IMR-90 (cell line): ENCODE measurements at regions not wholly inside any gene's neighbourhood (a gene's known extent, or its start where the extent isn't known, plus 50 kb on each side); places are given as distances from the start of the nearest gene placed in this dataset.

Experiments used
- ATAC-seq: fragments of 200-7000 bp; cut with Tn5 transposase; 2 replicates; pipeline ENCODE4 v1.9.1; 2020; ENCODE audit warnings: low read depth, mild to moderate bottlenecking, moderate library complexity
- BruUV-seq: library from RNA; stranded (reverse); fragments of 400-500 nt; replicated peaks from 2 replicates; lab custom pipeline; 2021; lab: Mats Ljungman, UMichigan
- CTCF ChIA-PET: fragments of 300-600 bp; formaldehyde crosslinking; extraction: SDS; loops from one replicate; lab custom pipeline; 2021; ENCODE audit warnings: antibody characterized with exemption; lab: Yijun Ruan, JAX
- POLR2A ChIA-PET: fragments of 300-600 bp; sonication (Branson Sonifier 250); formaldehyde crosslinking; loops from one replicate; lab custom pipeline; 2022; ENCODE audit warnings: antibody characterized with exemption; ENCODE audit not compliant: unreplicated experiment; lab: Charles Lee
- DNase-seq: peaks from one replicate; pipeline ENCODE4 v3.0.0; 2013
- H2AFZ ChIP-seq: replicated peaks from 2 replicates; pipeline ENCODE3; 2013; ENCODE audit warnings: low read length, mild to moderate bottlenecking; ENCODE audit not compliant: poor library complexity
- H2AK5ac ChIP-seq: 2 replicates; pipeline ENCODE4 v1.6.1; 2013; ENCODE audit warnings: low read depth, low read length, inconsistent platforms
- H2AK9ac ChIP-seq: replicated peaks from 2 replicates; pipeline ENCODE3; 2013; ENCODE audit warnings: mild to moderate bottlenecking, low read depth, low read length, moderate library complexity; ENCODE audit not compliant: poor library complexity
- H2BK120ac ChIP-seq: 2 replicates; pipeline ENCODE4 v1.6.1; 2013; ENCODE audit warnings: low read depth, low read length, inconsistent platforms
- H2BK15ac ChIP-seq: 3 replicates; pipeline ENCODE4 v1.6.1; 2013; ENCODE audit warnings: low read depth, low read length, inconsistent platforms
- H2BK20ac ChIP-seq: 2 replicates; pipeline ENCODE4 v1.6.1; 2013; ENCODE audit warnings: low read depth, mild to moderate bottlenecking, inconsistent platforms, low read length, moderate library complexity
- H2BK5ac ChIP-seq: 2 replicates; pipeline ENCODE4 v1.6.1; 2013; ENCODE audit warnings: mild to moderate bottlenecking, low read depth, low read length, inconsistent platforms; ENCODE audit not compliant: poor library complexity, severe bottlenecking
- H3K14ac ChIP-seq: replicated peaks from 2 replicates; pipeline ENCODE4 v1.6.1; 2013; ENCODE audit warnings: low read depth, low read length, inconsistent platforms
- H3K18ac ChIP-seq: 2 replicates; pipeline ENCODE4 v1.6.1; 2013; ENCODE audit warnings: low read depth, low read length, control low read depth
- H3K23ac ChIP-seq: 2 replicates; pipeline ENCODE4 v1.6.1; 2013; ENCODE audit warnings: low read depth, low read length, inconsistent platforms
- H3K27ac ChIP-seq: 2 replicates; pipeline ENCODE4 v1.5.1; 2013; ENCODE audit warnings: mild to moderate bottlenecking, control low read depth, low read length; ENCODE audit not compliant: insufficient read depth
- H3K27me3 ChIP-seq: 2 replicates; pipeline ENCODE4 v1.6.1; 2013; ENCODE audit warnings: low read length; ENCODE audit not compliant: control insufficient read depth, insufficient read depth
- H3K36me3 ChIP-seq: 2 replicates; pipeline ENCODE4 v1.6.1; 2013; ENCODE audit warnings: low read length, mixed read lengths; ENCODE audit not compliant: control insufficient read depth, insufficient read depth
- H3K4ac ChIP-seq: 2 replicates; pipeline ENCODE4 v1.6.1; 2013; ENCODE audit warnings: low read depth, low read length, inconsistent platforms
- H3K4me1 ChIP-seq: 2 replicates; pipeline ENCODE4 v1.6.1; 2013; ENCODE audit warnings: low read length, mixed read lengths; ENCODE audit not compliant: control insufficient read depth, insufficient read depth
- H3K4me2 ChIP-seq: 2 replicates; pipeline ENCODE4 v1.6.1; 2013; ENCODE audit warnings: low read depth, mild to moderate bottlenecking, control low read depth, low read length, moderate library complexity
- H3K4me3 ChIP-seq: 2 replicates; pipeline ENCODE4 v1.5.1; 2013; ENCODE audit warnings: low read depth, mild to moderate bottlenecking, control low read depth, low read length, moderate library complexity; ENCODE audit not compliant: insufficient read depth
- H3K56ac ChIP-seq: 2 replicates; pipeline ENCODE4 v1.6.1; 2013; ENCODE audit warnings: low read length, inconsistent platforms; ENCODE audit not compliant: insufficient read depth; ENCODE audit errors: extremely low read depth
- H3K79me1 ChIP-seq, 2 experiments: 2 replicates each; pipeline ENCODE4 v1.6.1; 2013; ENCODE audit warnings: low read length in 2 of 2, inconsistent platforms in 1 of 2, low read depth in 1 of 2
- H3K9ac ChIP-seq: 2 replicates; pipeline ENCODE4 v1.6.1; 2013; ENCODE audit warnings: low read depth, low read length, control low read depth
- H3K9me1 ChIP-seq: 2 replicates; pipeline ENCODE4 v1.6.1; 2013; ENCODE audit warnings: low read length, inconsistent platforms; ENCODE audit not compliant: insufficient read depth
- H3K9me3 ChIP-seq: 2 replicates; pipeline ENCODE4 v1.6.1; 2013; ENCODE audit warnings: low read length; ENCODE audit not compliant: control insufficient read depth, insufficient read depth
- H4K20me1 ChIP-seq: 2 replicates; pipeline ENCODE4 v1.6.1; 2013; ENCODE audit warnings: low read length, inconsistent platforms; ENCODE audit not compliant: insufficient read depth
- H4K5ac ChIP-seq: 2 replicates; pipeline ENCODE4 v1.6.1; 2013; ENCODE audit warnings: mild to moderate bottlenecking, low read depth, low read length, control low read depth
- H4K8ac ChIP-seq, 2 experiments: 2 replicates each; pipeline ENCODE4 v1.6.1; 2013; ENCODE audit warnings: low read depth in 2 of 2, low read length in 2 of 2, control low read depth in 1 of 2, inconsistent platforms in 1 of 2
- H4K91ac ChIP-seq: 2 replicates; pipeline ENCODE4 v1.6.1; 2013; ENCODE audit warnings: low read depth, low read length, inconsistent platforms; ENCODE audit not compliant: insufficient read depth
- MAFK ChIP-seq: IDR thresholded peaks from 2 replicates; pipeline ENCODE4 v1.6.1; 2012; ENCODE audit warnings: low read depth, low read length, improper control_type of control experiment
- RFX5 ChIP-seq: IDR thresholded peaks from 2 replicates; pipeline ENCODE4 v1.8.0; 2012; ENCODE audit warnings: low read depth, mild to moderate bottlenecking, low read length, moderate library complexity
- WGBS, 2 experiments: methylation state at CpG; one replicate each; pipeline versions ENCODE4 v1.1.5 to v1.1.7; 2013; ENCODE audit warnings: missing lambda C conversion rate in 2 of 2; ENCODE audit not compliant: insufficient read length in 1 of 2; ENCODE audit errors: extremely low coverage in 2 of 2; 5-methylcytosine and 5-hydroxymethylcytosine counted together
- dilution Hi-C: fragments of 300-500 bp; cut with HindIII; formaldehyde crosslinking; loops from one replicate; pipeline ENCODE4 v1.14.3; 2018; ENCODE audit warnings: low sequenced_read_pairs; ENCODE audit not compliant: unreplicated experiment
- in situ Hi-C: fragments of 300-500 bp; cut with MboI; formaldehyde crosslinking; loops from 3 replicates; pipeline ENCODE4 v1.14.3; 2019; ENCODE audit warnings: low sequenced_read_pairs, inconsistent platforms, mixed read lengths
- intact Hi-C: fragments of 100-400 bp; cut with micrococcal nuclease; formaldehyde crosslinking; loops from 2 replicates; pipeline ENCODE4 v1.10.0; 2022

DNA sequence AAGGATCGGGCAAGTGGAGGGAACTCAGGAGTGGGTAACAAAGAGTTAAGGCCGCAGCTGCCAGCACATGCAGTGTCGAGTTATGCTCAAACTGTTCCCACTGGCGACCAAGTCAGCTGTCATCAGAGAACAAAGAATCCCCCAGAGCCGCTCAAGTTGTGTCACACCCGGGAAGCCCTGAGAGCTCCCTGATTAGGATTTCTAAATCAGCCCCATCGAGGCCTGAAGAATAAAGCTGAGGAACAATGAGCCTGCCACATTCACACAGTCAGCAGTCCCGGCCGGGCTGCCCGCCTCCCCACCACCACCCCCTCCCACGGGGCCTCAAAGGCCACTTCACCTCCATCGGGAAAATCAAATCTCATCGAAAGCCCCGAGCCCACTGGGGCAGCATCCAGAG lies 84.5 kb downstream of the SOX9 start:
- Histone ChIP-seq H3K36me3 (no peaks in the 10 kb centered on the region), H3K4me2 (no peak overlapping the region), H2BK5ac (no peak overlapping the region), H2AK5ac (no peak overlapping the region), H3K27ac (no peak overlapping the region), H2BK15ac (no peak overlapping the region), H2BK120ac (no peak overlapping the region), H3K9ac (no peak overlapping the region), H2AK9ac (no peak overlapping the region), H4K91ac (no peak overlapping the region), H3K79me1 (no peaks in the 10 kb centered on the region), H3K4me1 (no peaks in the 10 kb centered on the region), H3K9me1 (no peaks in the 10 kb centered on the region), H4K8ac (no peak overlapping the region), H3K23ac (no peak overlapping the region), H4K20me1 (no peaks in the 10 kb centered on the region), H3K9me3 (no peaks in the 10 kb centered on the region), H4K5ac (no peak overlapping the region), H3K18ac (no peak overlapping the region), H3K56ac (no peak overlapping the region), H3K4ac (no peak overlapping the region), H3K4me3 (no peak overlapping the region), H3K27me3 (peaks cover 34% of the 10 kb centered on the region), H2AFZ (no peak overlapping the region), H3K14ac (no peak overlapping the region), H2BK20ac (no peak overlapping the region)
- in situ Hi-C loops = no loop called here
- no peak for DNase-seq
- no peak for ATAC-seq
- BruUV-seq = no TSS peak
- ChIA-PET CTCF (no interaction called here), POLR2A (interaction anchor here (0.7 kb wide), 1 partner anchor 880 kb away, joined by 3 read pairs; no protein-coding TSS in a partner anchor)
- WGBS, 2 experiments = 17% methylated on average over 4 of the region's 14 CpGs; no CpG with 5 or more reads in 1 of the 2 experiments
- dilution Hi-C loops = no loop called here
- intact Hi-C loops = no loop called here
- TF ChIP-seq MAFK (no peak), RFX5 (no peak)
